ENCODE measurements at regions not wholly inside any gene's neighbourhood (a gene's known extent, or its start where the extent isn't known, plus 50 kb on each side); places are given as distances from the start of the nearest gene placed in this dataset.
"Not testable (repeated sequence)": the region's sequence is repeated elsewhere in the genome, so short reads cannot be mapped to it uniquely, and the experiment has no call there.

GRCh38 chr3:48077815-48078214, 61.6 kb upstream of the MAP4 start:
- Histone ChIP-seq H3K27me3 (ENCODE audit: control insufficient read depth, insufficient read depth, low read length) (no peaks in the 10 kb centered on the region), H3K27ac (ENCODE audit: low read depth, low read length) (no peak overlapping the region), H3K36me3 (ENCODE audit: control insufficient read depth, insufficient read depth, low read length) (peaks cover 2% of the 10 kb centered on the region), H3K4me3 (ENCODE audit: low read depth, low read length) (no peak overlapping the region), H3K9me3 (ENCODE audit: control insufficient read depth, insufficient read depth, low read length) (no peaks in the 10 kb centered on the region), H3K4me1 (ENCODE audit: control insufficient read depth, insufficient read depth, low read length) (no peaks in the 10 kb centered on the region)
- 40% methylated on average over 1 of the region's 2 CpGs for WGBS (ENCODE audit: insufficient coverage)
- DNase-seq (ENCODE audit: low read depth in 4 of 6, low spot score in 6 of 6): no peak

DNA sequence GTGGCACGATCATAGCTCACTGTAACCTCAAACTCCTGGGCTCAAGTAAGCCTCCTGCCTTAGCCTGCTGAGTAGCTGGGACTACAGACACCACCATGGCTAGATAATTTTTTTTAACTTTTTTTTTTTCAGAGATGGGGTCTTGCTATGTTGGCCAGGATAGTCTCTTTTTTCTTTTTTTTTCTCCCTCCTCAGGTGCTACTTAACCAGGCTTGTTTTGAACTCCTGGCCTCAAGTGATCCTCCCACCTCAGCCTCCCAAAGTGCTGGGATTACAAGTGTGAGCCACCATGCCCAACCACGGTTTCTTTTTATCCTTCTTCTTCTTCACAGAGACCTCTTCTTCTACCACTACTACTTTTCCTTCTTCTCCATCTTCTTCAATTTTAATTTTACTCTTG, 53.8 kb upstream of the MAP4 start:
- Histone ChIP-seq H3K4me1 (ENCODE audit: control insufficient read depth, insufficient read depth, low read length) (no peaks in the 10 kb centered on the region), H3K27me3 (ENCODE audit: control insufficient read depth, insufficient read depth, low read length) (no peaks in the 10 kb centered on the region), H3K36me3 (ENCODE audit: control insufficient read depth, insufficient read depth, low read length) (peaks cover 5% of the 10 kb centered on the region), H3K27ac (ENCODE audit: low read depth, low read length) (no peak overlapping the region), H3K4me3 (ENCODE audit: low read depth, low read length) (no peak overlapping the region), H3K9me3 (ENCODE audit: control insufficient read depth, insufficient read depth, low read length) (no peaks in the 10 kb centered on the region)
- no peak for DNase-seq (ENCODE audit: low read depth in 4 of 6, low spot score in 6 of 6)
- WGBS (ENCODE audit: insufficient coverage): 100% methylated on average over 2 of the region's 2 CpGs

GRCh38 chr3:48069339-48069738, 53.1 kb upstream of the MAP4 start:
- H3K4me1 ChIP-seq (ENCODE audit: control insufficient read depth, insufficient read depth, low read length): no peaks in the 10 kb centered on the region
- no peaks in the 10 kb centered on the region for H3K27me3 ChIP-seq (ENCODE audit: control insufficient read depth, insufficient read depth, low read length)
- no peak overlapping the region for H3K27ac ChIP-seq (ENCODE audit: low read depth, low read length)
- H3K9me3 ChIP-seq (ENCODE audit: control insufficient read depth, insufficient read depth, low read length): no peaks in the 10 kb centered on the region
- no peak for DNase-seq (ENCODE audit: low read depth in 4 of 6, low spot score in 6 of 6)
- no peak overlapping the region for H3K4me3 ChIP-seq (ENCODE audit: low read depth, low read length)
- peaks cover 3% of the 10 kb centered on the region for H3K36me3 ChIP-seq (ENCODE audit: control insufficient read depth, insufficient read depth, low read length)

DNA sequence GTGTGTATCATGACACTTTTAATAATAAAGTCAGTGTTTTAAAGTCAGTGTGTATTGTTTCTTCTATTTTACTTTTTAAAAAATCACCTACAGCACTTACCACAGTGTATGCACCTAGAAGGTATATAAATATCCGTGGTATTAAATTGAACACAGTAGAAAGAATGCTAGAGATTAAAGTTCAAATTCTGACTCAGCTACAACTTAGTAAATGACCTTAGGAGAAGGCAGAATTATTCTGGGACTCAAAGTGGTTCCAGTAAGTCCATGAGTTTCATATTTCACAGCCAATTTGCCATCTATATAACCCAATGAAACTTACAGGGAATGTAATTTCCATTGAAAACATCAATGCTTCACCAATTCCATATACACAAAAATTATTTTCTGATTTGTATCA, 52.7 kb upstream of the MAP4 start:
- H3K9me3 ChIP-seq (ENCODE audit: control insufficient read depth, insufficient read depth, low read length): no peaks in the 10 kb centered on the region
- DNase-seq (ENCODE audit: low read depth in 4 of 6, low spot score in 6 of 6): no peak
- WGBS (ENCODE audit: insufficient coverage): no CpG with 5 or more reads among the region's 1 CpG
- no peaks in the 10 kb centered on the region for H3K4me1 ChIP-seq (ENCODE audit: control insufficient read depth, insufficient read depth, low read length)
- H3K36me3 ChIP-seq (ENCODE audit: control insufficient read depth, insufficient read depth, low read length): peaks cover 3% of the 10 kb centered on the region
- no peak overlapping the region for H3K27ac ChIP-seq (ENCODE audit: low read depth, low read length)
- no peak overlapping the region for H3K4me3 ChIP-seq (ENCODE audit: low read depth, low read length)
- no peaks in the 10 kb centered on the region for H3K27me3 ChIP-seq (ENCODE audit: control insufficient read depth, insufficient read depth, low read length)

- 100% methylated on average over 3 of the region's 10 CpGs for WGBS (ENCODE audit: insufficient coverage)
- not testable (repeated sequence) for H3K27me3 ChIP-seq (ENCODE audit: control insufficient read depth, insufficient read depth, low read length); H3K4me3 ChIP-seq (ENCODE audit: low read depth, low read length); H3K4me1 ChIP-seq (ENCODE audit: control insufficient read depth, insufficient read depth, low read length); H3K9me3 ChIP-seq (ENCODE audit: control insufficient read depth, insufficient read depth, low read length); DNase-seq (ENCODE audit: low read depth in 4 of 6, low spot score in 6 of 6); H3K36me3 ChIP-seq (ENCODE audit: control insufficient read depth, insufficient read depth, low read length); H3K27ac ChIP-seq (ENCODE audit: low read depth, low read length)
These were observed 52.1 kb upstream of the MAP4 start for GRCh38 chr3:48068320-48068719.

- Histone ChIP-seq H3K27me3 (ENCODE audit: control insufficient read depth, insufficient read depth, low read length) (no peaks in the 10 kb centered on the region), H3K36me3 (ENCODE audit: control insufficient read depth, insufficient read depth, low read length) (peaks cover 3% of the 10 kb centered on the region), H3K4me1 (ENCODE audit: control insufficient read depth, insufficient read depth, low read length) (no peaks in the 10 kb centered on the region), H3K9me3 (ENCODE audit: control insufficient read depth, insufficient read depth, low read length) (no peaks in the 10 kb centered on the region), H3K4me3 (ENCODE audit: low read depth, low read length) (no peak overlapping the region), H3K27ac (ENCODE audit: low read depth, low read length) (no peak overlapping the region)
- no peak for DNase-seq (ENCODE audit: low read depth in 4 of 6, low spot score in 6 of 6)
- 100% methylated on average over 2 of the region's 4 CpGs for WGBS (ENCODE audit: insufficient coverage)
These were observed 51.1 kb upstream of the MAP4 start for GRCh38 chr3:48067271-48067670.

Data from spinal cord (tissue), 9 donors.